ENCODE measurements at regions not wholly inside any gene's neighbourhood (a gene's known extent, or its start where the extent isn't known, plus 50 kb on each side); places are given as distances from the start of the nearest gene placed in this dataset.
"Not testable (repeated sequence)": the region's sequence is repeated elsewhere in the genome, so short reads cannot be mapped to it uniquely, and the experiment has no call there.

DNA sequence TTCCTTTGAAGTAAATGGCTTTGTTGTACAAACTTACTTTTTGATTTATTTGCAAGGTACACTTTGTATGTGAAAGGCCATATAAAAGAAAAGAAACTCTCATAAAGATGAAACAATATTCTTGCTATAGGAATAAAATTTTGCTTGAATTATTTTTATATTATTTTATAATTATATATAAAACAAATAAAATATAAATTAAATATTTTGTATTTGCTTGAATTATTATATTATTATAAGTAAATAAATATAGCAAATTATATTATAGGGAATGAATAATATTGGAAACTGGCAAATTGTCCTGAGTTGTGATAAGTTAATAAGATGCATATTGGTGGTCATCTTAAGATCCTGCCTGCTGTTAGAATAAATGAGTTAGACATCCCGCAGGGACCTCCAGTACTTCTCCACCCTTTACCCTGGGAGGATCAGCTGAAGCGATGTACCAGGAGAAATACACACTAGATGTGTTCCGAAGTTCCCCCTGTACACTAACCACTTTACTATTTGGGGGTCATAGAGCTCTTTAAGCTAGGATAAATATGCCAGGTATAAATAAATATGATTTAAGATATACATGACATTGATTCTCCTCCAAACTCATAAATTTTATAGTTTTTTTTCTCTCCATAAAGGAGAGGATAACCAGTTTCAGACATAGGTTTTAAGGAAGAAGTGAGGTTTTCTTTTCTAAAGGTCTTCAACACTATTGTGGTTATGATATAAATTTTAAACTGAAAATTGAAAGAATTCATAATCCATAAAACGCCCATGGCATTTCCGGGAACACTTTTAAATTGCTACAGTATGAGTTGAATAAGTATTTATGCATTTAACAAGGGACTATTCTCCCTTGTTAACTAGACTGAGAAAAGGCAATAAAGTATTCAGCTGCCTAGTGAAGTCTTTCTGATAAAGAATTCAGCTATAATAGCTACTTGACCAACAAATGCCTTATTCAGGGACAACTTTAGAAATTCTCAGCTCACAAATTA, 486.3 kb upstream of the MARCKS start:
- no peak for DNase-seq
- H3K27me3 ChIP-seq (replicated peaks), result no peaks in the 10 kb centered on the region
- H3K4me3 ChIP-seq (ENCODE audit: low read depth, low read length), result no peak overlapping the region
- H3K27ac ChIP-seq, result no peak overlapping the region
- in situ Hi-C loops (cut with HindIII; ENCODE audit: low pct_ligation_motif_present, low sequenced_read_pairs), result no loop called here
- H3K36me3 ChIP-seq (replicated peaks), result no peaks in the 10 kb centered on the region
- TF ChIP-seq, protein P1, sequence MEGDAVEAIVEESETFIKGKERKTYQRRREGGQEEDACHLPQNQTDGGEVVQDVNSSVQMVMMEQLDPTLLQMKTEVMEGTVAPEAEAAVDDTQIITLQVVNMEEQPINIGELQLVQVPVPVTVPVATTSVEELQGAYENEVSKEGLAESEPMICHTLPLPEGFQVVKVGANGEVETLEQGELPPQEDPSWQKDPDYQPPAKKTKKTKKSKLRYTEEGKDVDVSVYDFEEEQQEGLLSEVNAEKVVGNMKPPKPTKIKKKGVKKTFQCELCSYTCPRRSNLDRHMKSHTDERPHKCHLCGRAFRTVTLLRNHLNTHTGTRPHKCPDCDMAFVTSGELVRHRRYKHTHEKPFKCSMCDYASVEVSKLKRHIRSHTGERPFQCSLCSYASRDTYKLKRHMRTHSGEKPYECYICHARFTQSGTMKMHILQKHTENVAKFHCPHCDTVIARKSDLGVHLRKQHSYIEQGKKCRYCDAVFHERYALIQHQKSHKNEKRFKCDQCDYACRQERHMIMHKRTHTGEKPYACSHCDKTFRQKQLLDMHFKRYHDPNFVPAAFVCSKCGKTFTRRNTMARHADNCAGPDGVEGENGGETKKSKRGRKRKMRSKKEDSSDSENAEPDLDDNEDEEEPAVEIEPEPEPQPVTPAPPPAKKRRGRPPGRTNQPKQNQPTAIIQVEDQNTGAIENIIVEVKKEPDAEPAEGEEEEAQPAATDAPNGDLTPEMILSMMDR (IDR thresholded peaks at IDR 0.05; ENCODE audit: low read depth, low read length, missing control alignments), result no peak

GRCh38 chr6:113375466-113375865, 481.7 kb upstream of the MARCKS start:
- H3K4me3 ChIP-seq (ENCODE audit: low read depth, low read length); H3K27me3 ChIP-seq (replicated peaks); DNase-seq; in situ Hi-C loops (cut with HindIII; ENCODE audit: low pct_ligation_motif_present, low sequenced_read_pairs); H3K36me3 ChIP-seq (replicated peaks): not testable (repeated sequence)
- peak overlapping the region; percentile 75 for H3K27ac ChIP-seq

- H3K27ac ChIP-seq, result peak overlapping the region; percentile 75
- in situ Hi-C loops (cut with HindIII; ENCODE audit: low pct_ligation_motif_present, low sequenced_read_pairs), result no loop called here
- no peaks in the 10 kb centered on the region for H3K27me3 ChIP-seq (replicated peaks)
- no peaks in the 10 kb centered on the region for H3K36me3 ChIP-seq (replicated peaks)
- DNase-seq, result peak; percentile 72
- no peak overlapping the region for H3K4me3 ChIP-seq (ENCODE audit: low read depth, low read length)
- TF ChIP-seq, protein P1 (IDR thresholded peaks at IDR 0.05; ENCODE audit: low read depth, low read length, missing control alignments), result no peak
Observed at GRCh38 chr6:113375950-113376846, 480.9 kb upstream of the MARCKS start.

DNA sequence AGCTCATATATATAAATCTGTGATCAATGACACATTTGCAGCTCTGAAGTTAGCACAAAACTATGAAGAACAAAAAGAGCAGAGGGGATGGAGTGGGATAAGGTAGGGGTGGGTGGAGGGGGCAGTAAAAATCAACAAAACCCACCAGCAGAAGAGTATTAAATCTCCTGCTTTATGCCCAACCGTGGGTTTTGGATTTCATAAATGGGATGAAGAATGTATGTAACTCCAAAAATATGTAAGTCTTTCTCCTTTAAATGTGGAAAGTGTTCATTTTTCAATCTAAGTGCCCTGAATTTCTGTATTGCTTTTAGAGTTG, 480.3 kb upstream of the MARCKS start:
- Histone ChIP-seq H3K27ac (peak overlapping the region; percentile 40), H3K27me3 (replicated peaks) (no peaks in the 10 kb centered on the region), H3K36me3 (replicated peaks) (no peaks in the 10 kb centered on the region), H3K4me3 (ENCODE audit: low read depth, low read length) (no peak overlapping the region)
- DNase-seq, result no peak
- in situ Hi-C loops (cut with HindIII; ENCODE audit: low pct_ligation_motif_present, low sequenced_read_pairs), result no loop called here
- TF ChIP-seq, protein P1 (IDR thresholded peaks at IDR 0.05; ENCODE audit: low read depth, low read length, missing control alignments), result no peak

GRCh38 chr6:113377362-113377942, 479.7 kb upstream of the MARCKS start:
- in situ Hi-C loops (cut with HindIII; ENCODE audit: low pct_ligation_motif_present, low sequenced_read_pairs), result no loop called here
- no peak for DNase-seq
- Histone ChIP-seq H3K4me3 (ENCODE audit: low read depth, low read length) (no peak overlapping the region), H3K27me3 (replicated peaks) (no peaks in the 10 kb centered on the region), H3K27ac (no peak overlapping the region), H3K36me3 (replicated peaks) (no peaks in the 10 kb centered on the region)
- TF ChIP-seq, protein P1 (IDR thresholded peaks at IDR 0.05; ENCODE audit: low read depth, low read length, missing control alignments), result no peak

DNA sequence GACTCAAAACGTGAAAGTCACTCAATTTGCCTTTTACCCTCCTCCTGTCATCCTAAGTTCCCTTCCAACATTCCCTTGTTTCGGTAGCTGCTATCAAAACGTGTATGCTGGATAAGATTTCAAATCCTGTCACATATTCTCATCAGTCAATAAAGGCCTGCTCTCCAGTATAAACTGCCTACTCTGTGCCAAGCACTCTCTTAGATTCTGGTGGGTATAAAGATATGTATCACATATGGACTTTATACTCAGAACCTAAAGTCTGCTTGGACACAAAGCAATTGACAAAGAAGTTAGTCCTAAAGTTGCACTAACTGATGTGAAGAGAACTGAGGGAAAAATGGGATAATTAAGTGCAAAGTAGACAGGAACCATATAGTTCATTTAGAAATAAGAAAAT, 476.6 kb upstream of the MARCKS start:
- no peak for DNase-seq
- no peaks in the 10 kb centered on the region for H3K36me3 ChIP-seq (replicated peaks)
- no peaks in the 10 kb centered on the region for H3K27me3 ChIP-seq (replicated peaks)
- TF ChIP-seq, protein P1 (IDR thresholded peaks at IDR 0.05; ENCODE audit: low read depth, low read length, missing control alignments), result no peak
- H3K27ac ChIP-seq, result no peak overlapping the region
- in situ Hi-C loops (cut with HindIII; ENCODE audit: low pct_ligation_motif_present, low sequenced_read_pairs), result no loop called here
- no peak overlapping the region for H3K4me3 ChIP-seq (ENCODE audit: low read depth, low read length)
